AG10803 (cell line): ENCODE measurements at regions not wholly inside any gene's neighbourhood (a gene's known extent, or its start where the extent isn't known, plus 50 kb on each side); places are given as distances from the start of the nearest gene placed in this dataset.
A peak's percentile ranks its signal among the peaks of the same experiment; 100 is the strongest.
"Not testable (repeated sequence)": the region's sequence is repeated elsewhere in the genome, so short reads cannot be mapped to it uniquely, and the experiment has no call there.

Source experiments
- DNase-seq: peaks from one replicate; pipeline ENCODE4 v3.0.0; 2010; ENCODE audit warnings: low read depth
- H3K4me3 ChIP-seq: 2 replicates; pipeline ENCODE4 v1.5.1; 2011; ENCODE audit warnings: mild to moderate bottlenecking, low read length, control low read depth
- CTCF ChIP-seq: conservative IDR thresholded peaks from 2 replicates; pipeline ENCODE4 v1.5.1; 2011; ENCODE audit warnings: mild to moderate bottlenecking, low read length, control low read depth, inconsistent platforms

DNA sequence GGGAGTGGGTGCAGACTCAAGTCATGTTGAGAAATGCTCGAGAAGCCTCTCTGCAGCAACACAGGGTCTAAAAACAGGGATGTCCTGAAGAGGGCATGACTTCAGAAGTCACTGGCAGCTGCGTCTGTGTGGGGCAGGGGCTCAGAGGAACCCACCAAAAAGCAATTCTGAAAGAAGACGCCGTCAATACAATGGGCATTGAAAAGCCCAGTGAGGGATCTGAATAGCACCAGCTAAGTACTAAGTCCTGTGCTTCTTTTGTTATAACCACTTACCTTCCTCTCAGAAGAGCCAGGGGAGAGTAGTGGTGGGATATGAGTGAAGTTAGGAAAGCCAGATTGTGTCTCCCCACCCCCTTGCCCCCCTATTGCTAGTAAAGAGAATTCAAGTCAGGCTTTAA lies 137.2 kb downstream of the INHBA start:
- no peak for TF ChIP-seq CTCF
- H3K4me3 ChIP-seq: no peak overlapping the region
- no peak for DNase-seq

GRCh38 chr7:41559426-41559825 lies 143.5 kb downstream of the INHBA start:
- no peak overlapping the region for H3K4me3 ChIP-seq
- TF ChIP-seq CTCF: no peak
- no peak for DNase-seq

- TF ChIP-seq CTCF: no peak
- H3K4me3 ChIP-seq: no peak overlapping the region
- no peak for DNase-seq
These were observed 148.4 kb downstream of the INHBA start for GRCh38 chr7:41554481-41554880.

DNA sequence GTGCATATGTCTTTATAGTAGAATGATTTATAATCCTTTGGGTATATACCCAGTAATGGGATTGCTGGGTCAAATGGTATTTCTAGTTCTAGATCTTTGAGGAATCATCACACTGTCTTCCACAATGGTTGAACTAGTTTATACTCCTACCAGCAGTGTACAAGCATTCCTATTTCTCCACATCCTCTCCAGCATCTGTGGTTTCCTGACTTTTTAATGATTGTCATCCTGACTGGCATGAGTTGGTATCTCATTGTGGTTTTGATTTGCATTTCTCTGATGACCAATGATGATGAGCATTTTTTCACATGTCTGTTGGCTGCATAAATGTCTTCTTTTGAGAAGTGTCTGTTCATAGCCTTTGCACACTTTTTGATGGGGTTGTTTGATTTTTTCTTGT lies 152.8 kb downstream of the INHBA start:
- H3K4me3 ChIP-seq: not testable (repeated sequence)
- DNase-seq: peak; percentile 28

GRCh38 chr7:41544241-41544640 lies 158.6 kb downstream of the INHBA start:
- no peak for TF ChIP-seq CTCF
- H3K4me3 ChIP-seq: no peak overlapping the region
- DNase-seq: peak; percentile 9

DNA sequence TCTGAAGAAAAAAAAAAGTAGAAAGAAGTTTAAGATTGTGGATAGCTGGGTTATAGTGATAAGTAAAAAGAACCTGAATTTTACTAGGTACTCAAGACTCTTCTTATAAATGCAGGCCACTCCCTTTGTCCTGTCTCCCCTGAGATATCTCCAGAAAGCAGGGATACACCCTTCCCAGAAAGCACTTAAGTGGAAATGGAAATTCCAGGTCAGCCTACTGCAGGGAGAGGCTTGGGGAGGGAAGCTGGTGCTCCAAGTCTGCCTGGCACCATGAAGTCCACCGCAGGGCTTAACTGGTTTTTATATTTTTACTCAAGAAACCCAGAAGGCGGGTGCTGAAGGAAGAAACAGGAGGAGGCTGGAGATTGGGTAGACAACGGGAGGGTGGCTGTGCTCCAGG lies 162.3 kb downstream of the INHBA start:
- H3K4me3 ChIP-seq: no peak overlapping the region
- DNase-seq: no peak
- no peak for TF ChIP-seq CTCF

GRCh38 chr7:41538810-41539724 lies 163.8 kb downstream of the INHBA start:
- no peak for DNase-seq
- no peak for TF ChIP-seq CTCF
- no peak overlapping the region for H3K4me3 ChIP-seq
